ENCODE measurements at regions not wholly inside any gene's neighbourhood (a gene's known extent, or its start where the extent isn't known, plus 50 kb on each side); places are given as distances from the start of the nearest gene placed in this dataset.

- TF ChIP-seq POLR2AphosphoS5 (IDR thresholded peaks at IDR 0.05) (no peak), POLR2A (IDR thresholded peaks at IDR 0.05) (no peak)
- TF ChIP-seq, protein P1, sequence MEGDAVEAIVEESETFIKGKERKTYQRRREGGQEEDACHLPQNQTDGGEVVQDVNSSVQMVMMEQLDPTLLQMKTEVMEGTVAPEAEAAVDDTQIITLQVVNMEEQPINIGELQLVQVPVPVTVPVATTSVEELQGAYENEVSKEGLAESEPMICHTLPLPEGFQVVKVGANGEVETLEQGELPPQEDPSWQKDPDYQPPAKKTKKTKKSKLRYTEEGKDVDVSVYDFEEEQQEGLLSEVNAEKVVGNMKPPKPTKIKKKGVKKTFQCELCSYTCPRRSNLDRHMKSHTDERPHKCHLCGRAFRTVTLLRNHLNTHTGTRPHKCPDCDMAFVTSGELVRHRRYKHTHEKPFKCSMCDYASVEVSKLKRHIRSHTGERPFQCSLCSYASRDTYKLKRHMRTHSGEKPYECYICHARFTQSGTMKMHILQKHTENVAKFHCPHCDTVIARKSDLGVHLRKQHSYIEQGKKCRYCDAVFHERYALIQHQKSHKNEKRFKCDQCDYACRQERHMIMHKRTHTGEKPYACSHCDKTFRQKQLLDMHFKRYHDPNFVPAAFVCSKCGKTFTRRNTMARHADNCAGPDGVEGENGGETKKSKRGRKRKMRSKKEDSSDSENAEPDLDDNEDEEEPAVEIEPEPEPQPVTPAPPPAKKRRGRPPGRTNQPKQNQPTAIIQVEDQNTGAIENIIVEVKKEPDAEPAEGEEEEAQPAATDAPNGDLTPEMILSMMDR (IDR thresholded peaks at IDR 0.05): no peak
- no peaks in the 10 kb centered on the region for H3K27me3 ChIP-seq
- intact Hi-C loops (cut with DNase I; ENCODE audit: low total_unique reads): no loop called here
Measured at GRCh38 chr7:116394106-116394505, 105.4 kb upstream of the CAV2 start.

GRCh38 chr7:116395141-116395791 is 104.3 kb upstream of the CAV2 start:
- TF ChIP-seq POLR2A (IDR thresholded peaks at IDR 0.05) (no peak), POLR2AphosphoS5 (IDR thresholded peaks at IDR 0.05) (no peak)
- TF ChIP-seq, protein P1 (IDR thresholded peaks at IDR 0.05): no peak
- H3K27me3 ChIP-seq: no peaks in the 10 kb centered on the region
- no peak overlapping the region for H3K27ac ChIP-seq
- intact Hi-C loops (cut with DNase I; ENCODE audit: low total_unique reads): no loop called here
- H3K4me1 ChIP-seq: no peaks in the 10 kb centered on the region
- H3K9me3 ChIP-seq: no peaks in the 10 kb centered on the region
- H3K4me3 ChIP-seq: no peak overlapping the region
- no peak for DNase-seq (ENCODE audit: low spot score in 2 of 2)
- no peaks in the 10 kb centered on the region for H3K36me3 ChIP-seq

More at GRCh38 chr7:116394106-116394505, 105.4 kb upstream of the CAV2 start:
- H3K4me3 ChIP-seq: no peak overlapping the region
- no peak overlapping the region for H3K27ac ChIP-seq
- H3K9me3 ChIP-seq: no peaks in the 10 kb centered on the region
- H3K4me1 ChIP-seq: no peaks in the 10 kb centered on the region
- DNase-seq (ENCODE audit: low spot score in 2 of 2): no peak
- no peaks in the 10 kb centered on the region for H3K36me3 ChIP-seq

GRCh38 chr7:116398672-116399071 is 100.9 kb upstream of the CAV2 start:
- intact Hi-C loops (cut with DNase I; ENCODE audit: low total_unique reads): no loop called here
- Histone ChIP-seq H3K27ac (no peak overlapping the region), H3K27me3 (no peaks in the 10 kb centered on the region), H3K9me3 (no peaks in the 10 kb centered on the region), H3K36me3 (no peaks in the 10 kb centered on the region), H3K4me1 (no peaks in the 10 kb centered on the region), H3K4me3 (no peak overlapping the region)
- TF ChIP-seq POLR2AphosphoS5 (IDR thresholded peaks at IDR 0.05) (no peak), POLR2A (IDR thresholded peaks at IDR 0.05) (no peak)
- TF ChIP-seq, protein P1 (IDR thresholded peaks at IDR 0.05): no peak
- DNase-seq (ENCODE audit: low spot score in 2 of 2): no peak

DNA sequence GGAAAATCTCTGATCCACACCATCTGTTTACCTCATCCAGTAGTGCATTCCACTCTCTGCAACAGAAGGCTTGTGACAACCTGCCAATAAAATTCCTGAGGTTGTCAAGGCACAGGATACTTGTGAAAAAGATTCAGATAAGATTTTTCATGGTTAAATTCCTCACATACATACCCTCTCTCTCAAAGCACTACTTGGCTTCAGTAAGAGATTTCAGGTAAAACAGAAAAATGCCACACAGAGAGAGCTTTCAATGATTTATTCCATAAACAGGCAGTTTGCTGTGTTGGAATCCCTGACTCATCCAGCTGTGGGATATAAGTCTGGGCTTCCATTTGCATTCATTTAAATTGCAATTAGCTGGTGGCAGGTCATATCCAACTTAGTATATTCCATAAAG is 99.7 kb upstream of the CAV2 start:
- H3K27ac ChIP-seq: no peak overlapping the region
- H3K4me3 ChIP-seq: no peak overlapping the region
- H3K4me1 ChIP-seq: no peaks in the 10 kb centered on the region
- no peak for DNase-seq (ENCODE audit: low spot score in 2 of 2)
- TF ChIP-seq, protein P1 (IDR thresholded peaks at IDR 0.05): no peak
- TF ChIP-seq POLR2AphosphoS5 (IDR thresholded peaks at IDR 0.05) (no peak), POLR2A (IDR thresholded peaks at IDR 0.05) (no peak)
- H3K27me3 ChIP-seq: no peaks in the 10 kb centered on the region
- no peaks in the 10 kb centered on the region for H3K36me3 ChIP-seq
- H3K9me3 ChIP-seq: no peaks in the 10 kb centered on the region
- intact Hi-C loops (cut with DNase I; ENCODE audit: low total_unique reads): no loop called here

- Histone ChIP-seq H3K36me3 (no peaks in the 10 kb centered on the region), H3K9me3 (no peaks in the 10 kb centered on the region), H3K4me1 (no peaks in the 10 kb centered on the region), H3K27ac (no peak overlapping the region), H3K27me3 (no peaks in the 10 kb centered on the region), H3K4me3 (no peak overlapping the region)
- TF ChIP-seq POLR2AphosphoS5 (IDR thresholded peaks at IDR 0.05) (no peak), POLR2A (IDR thresholded peaks at IDR 0.05) (no peak)
- TF ChIP-seq, protein P1 (IDR thresholded peaks at IDR 0.05): no peak
- intact Hi-C loops (cut with DNase I; ENCODE audit: low total_unique reads): no loop called here
- DNase-seq (ENCODE audit: low spot score in 2 of 2): no peak
Measured at GRCh38 chr7:116400522-116400921, 99.0 kb upstream of the CAV2 start.
